Right atrium auricular region (tissue), 2 donors: ENCODE measurements at regions not wholly inside any gene's neighbourhood (a gene's known extent, or its start where the extent isn't known, plus 50 kb on each side); places are given as distances from the start of the nearest gene placed in this dataset.
"Not testable (repeated sequence)": the region's sequence is repeated elsewhere in the genome, so short reads cannot be mapped to it uniquely, and the experiment has no call there.

Source experiments
- DNase-seq: peaks from one replicate; pipeline ENCODE4 v3.0.0-alpha.2; 2019; ENCODE audit warnings: low spot score
- H3K27ac ChIP-seq, 2 donors: fragments of 200-600 bp; sonication (generic); 1 replicate in 1 of 2; 2 replicates in 1 of 2; pipeline ENCODE4 v1.5.1; 2016 to 2019
- H3K27me3 ChIP-seq, 2 donors: fragments of 200-600 bp; sonication (generic); one replicate each; pipeline versions ENCODE4 v1.5.1 to v1.6.0; 2017 to 2019
- H3K36me3 ChIP-seq: fragments of 200-600 bp; sonication (generic); one replicate; pipeline ENCODE4 v1.5.1; 2016
- H3K4me1 ChIP-seq, 2 donors: fragments of 200-600 bp; sonication (generic); one replicate each; pipeline versions ENCODE4 v1.5.1 to v1.6.0; 2017 to 2019
- H3K4me3 ChIP-seq, 2 donors: fragments of 200-600 bp; sonication (generic); 1 replicate in 1 of 2; 2 replicates in 1 of 2; pipeline ENCODE4 v1.5.1; 2017 to 2019; ENCODE audit warnings: mild to moderate bottlenecking in 1 of 2, moderate library complexity in 1 of 2
- H3K9me3 ChIP-seq, 2 donors: fragments of 200-600 bp; sonication (generic); one replicate each; pipeline ENCODE4 v1.5.1; 2019
- CTCF ChIP-seq, 2 donors: fragments of 200-600 bp; sonication (generic); IDR thresholded peaks; one replicate each; pipeline ENCODE4 v1.5.1; 2019; ENCODE audit warnings: antibody characterized with exemption in 2 of 2

- no peaks in the 10 kb centered on the region for H3K9me3 ChIP-seq
- no peaks in the 10 kb centered on the region for H3K36me3 ChIP-seq
- TF ChIP-seq CTCF (IDR thresholded peaks at IDR 0.05), result no peak
- DNase-seq, result no peak
- H3K4me3 ChIP-seq, result no peak overlapping the region
- H3K4me1 ChIP-seq, result peaks cover 0 to 7% of the 10 kb centered on the region in 2 donors
- H3K27me3 ChIP-seq, result no peaks in the 10 kb centered on the region
- H3K27ac ChIP-seq, result no peak overlapping the region
These were observed 368.5 kb downstream of the HTR1B start for GRCh38 chr6:77094821-77095220.

- no peak for DNase-seq
- Histone ChIP-seq H3K36me3 (no peaks in the 10 kb centered on the region), H3K4me3 (no peak overlapping the region), H3K4me1 (peaks cover 0 to 2% of the 10 kb centered on the region in 2 donors), H3K27ac (no peak overlapping the region), H3K9me3 (no peaks in the 10 kb centered on the region), H3K27me3 (no peaks in the 10 kb centered on the region)
- TF ChIP-seq CTCF (IDR thresholded peaks at IDR 0.05), result no peak
These were observed 370.3 kb downstream of the HTR1B start for GRCh38 chr6:77092971-77093370.

- no peak for DNase-seq
- no peak for TF ChIP-seq CTCF (IDR thresholded peaks at IDR 0.05)
- no peaks in the 10 kb centered on the region for H3K4me1 ChIP-seq
- no peaks in the 10 kb centered on the region for H3K36me3 ChIP-seq
- no peaks in the 10 kb centered on the region for H3K27me3 ChIP-seq
- no peak overlapping the region for H3K27ac ChIP-seq
- H3K4me3 ChIP-seq, result no peak overlapping the region
- no peaks in the 10 kb centered on the region for H3K9me3 ChIP-seq
These were observed 373.5 kb downstream of the HTR1B start for GRCh38 chr6:77089776-77090175.

GRCh38 chr6:77087794-77088318, 375.4 kb downstream of the HTR1B start:
- not testable (repeated sequence) for H3K27me3 ChIP-seq, H3K36me3 ChIP-seq, H3K27ac ChIP-seq, H3K4me1 ChIP-seq, H3K9me3 ChIP-seq, H3K4me3 ChIP-seq, DNase-seq

- no peak for DNase-seq
- no peak for TF ChIP-seq CTCF (IDR thresholded peaks at IDR 0.05)
These were observed 389.1 kb downstream of the HTR1B start for GRCh38 chr6:77074037-77074713.

GRCh38 chr6:77073410-77073760, 389.9 kb downstream of the HTR1B start:
- no peaks in the 10 kb centered on the region for H3K36me3 ChIP-seq
- H3K27ac ChIP-seq, result no peak overlapping the region
- H3K4me1 ChIP-seq, result no peaks in the 10 kb centered on the region
- no peaks in the 10 kb centered on the region for H3K9me3 ChIP-seq
- no peak for TF ChIP-seq CTCF (IDR thresholded peaks at IDR 0.05)
- no peaks in the 10 kb centered on the region for H3K27me3 ChIP-seq
- H3K4me3 ChIP-seq, result no peak overlapping the region
- DNase-seq, result no peak

More at GRCh38 chr6:77074037-77074713, 389.1 kb downstream of the HTR1B start:
- Histone ChIP-seq H3K27me3 (no peaks in the 10 kb centered on the region), H3K4me1 (no peaks in the 10 kb centered on the region), H3K9me3 (no peaks in the 10 kb centered on the region), H3K4me3 (no peak overlapping the region), H3K27ac (no peak overlapping the region), H3K36me3 (no peaks in the 10 kb centered on the region)
